ENCODE measurements at regions not wholly inside any gene's neighbourhood (a gene's known extent, or its start where the extent isn't known, plus 50 kb on each side); places are given as distances from the start of the nearest gene placed in this dataset.

DNA sequence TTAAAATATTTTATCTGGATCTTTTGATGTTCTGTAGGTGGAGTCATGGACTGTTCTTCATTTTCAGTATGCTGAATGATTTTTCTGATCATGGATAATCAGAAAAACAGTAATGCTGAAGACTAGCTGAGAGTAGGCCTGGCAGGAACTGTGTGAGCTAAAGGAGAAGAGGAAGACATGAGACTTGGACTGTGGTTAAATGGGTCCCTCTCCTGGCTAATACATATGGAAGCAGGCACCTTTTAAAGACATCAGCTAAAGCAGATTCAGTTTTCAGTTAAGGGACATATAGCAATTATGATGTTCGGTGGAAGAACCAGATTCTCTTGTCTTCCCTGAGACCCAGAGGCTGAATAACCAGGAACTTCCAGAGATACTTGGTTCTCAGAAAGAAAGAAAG is 169.4 kb downstream of the OLFM4 start:
- TF ChIP-seq, protein P1, sequence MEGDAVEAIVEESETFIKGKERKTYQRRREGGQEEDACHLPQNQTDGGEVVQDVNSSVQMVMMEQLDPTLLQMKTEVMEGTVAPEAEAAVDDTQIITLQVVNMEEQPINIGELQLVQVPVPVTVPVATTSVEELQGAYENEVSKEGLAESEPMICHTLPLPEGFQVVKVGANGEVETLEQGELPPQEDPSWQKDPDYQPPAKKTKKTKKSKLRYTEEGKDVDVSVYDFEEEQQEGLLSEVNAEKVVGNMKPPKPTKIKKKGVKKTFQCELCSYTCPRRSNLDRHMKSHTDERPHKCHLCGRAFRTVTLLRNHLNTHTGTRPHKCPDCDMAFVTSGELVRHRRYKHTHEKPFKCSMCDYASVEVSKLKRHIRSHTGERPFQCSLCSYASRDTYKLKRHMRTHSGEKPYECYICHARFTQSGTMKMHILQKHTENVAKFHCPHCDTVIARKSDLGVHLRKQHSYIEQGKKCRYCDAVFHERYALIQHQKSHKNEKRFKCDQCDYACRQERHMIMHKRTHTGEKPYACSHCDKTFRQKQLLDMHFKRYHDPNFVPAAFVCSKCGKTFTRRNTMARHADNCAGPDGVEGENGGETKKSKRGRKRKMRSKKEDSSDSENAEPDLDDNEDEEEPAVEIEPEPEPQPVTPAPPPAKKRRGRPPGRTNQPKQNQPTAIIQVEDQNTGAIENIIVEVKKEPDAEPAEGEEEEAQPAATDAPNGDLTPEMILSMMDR (conservative IDR thresholded peaks at IDR 0.05) = 0 out of 2 replicates have a peak, but pooled peaks have one; percentile 12
- TF ChIP-seq ZFX (IDR thresholded peaks at IDR 0.05) = no peak
